ENCODE measurements at regions not wholly inside any gene's neighbourhood (a gene's known extent, or its start where the extent isn't known, plus 50 kb on each side); places are given as distances from the start of the nearest gene placed in this dataset.

GRCh38 chrX:146451136-146451535 lies 358.4 kb upstream of the CXorf51B start:
- no peaks in the 10 kb centered on the region for H3K4me1 ChIP-seq (ENCODE audit: insufficient read depth, low read length)

GRCh38 chrX:146454363-146454762 lies 355.2 kb upstream of the CXorf51B start:
- no peak overlapping the region for H3K27ac Mint-ChIP-seq
- Histone ChIP-seq H3K4me3 (ENCODE audit: low read length) (no peak overlapping the region), H3K9me3 (ENCODE audit: control insufficient read depth in 1 of 2, insufficient read depth in 1 of 2, low read length in 2 of 2) (peaks cover 0 to 8% of the 10 kb centered on the region in 2 experiments), H3K4me1 (ENCODE audit: insufficient read depth, low read length) (no peaks in the 10 kb centered on the region), H3K36me3 (ENCODE audit: insufficient read depth, low read length) (no peaks in the 10 kb centered on the region), H3K27me3 (ENCODE audit: control insufficient read depth in 1 of 2, insufficient read depth in 2 of 2, low read length in 2 of 2) (no peaks in the 10 kb centered on the region), H3K27ac (ENCODE audit: low read depth in 1 of 2, low read length in 2 of 2) (no peak overlapping the region)
- ChIA-PET CTCF (interaction anchor here (1.2 kb wide), 1 partner anchor 10 kb away, joined by 3 read pairs; no protein-coding TSS in a partner anchor), POLR2A (no interaction called here)
- H3K9me3 Mint-ChIP-seq = peaks cover 6% of the 10 kb centered on the region
- H3K27me3 Mint-ChIP-seq = no peaks in the 10 kb centered on the region
- intact Hi-C loops (cut with DNase I, micrococcal nuclease) = no loop called here
- H3K4me3 Mint-ChIP-seq = no peak overlapping the region
- ATAC-seq (ENCODE audit: poor library complexity) (no peak), DNase-seq (no peak)
- TF ChIP-seq CTCF (IDR thresholded peaks at IDR 0.05) = no peak
- no peaks in the 10 kb centered on the region for H3K4me1 Mint-ChIP-seq (ENCODE audit: low read depth)
- H3K36me3 Mint-ChIP-seq (ENCODE audit: low read depth) = no peaks in the 10 kb centered on the region

More at GRCh38 chrX:146451136-146451535, 358.4 kb upstream of the CXorf51B start:
- H3K36me3 Mint-ChIP-seq (ENCODE audit: low read depth) = no peaks in the 10 kb centered on the region
- CTCF ChIA-PET = no interaction called here
- H3K27me3 Mint-ChIP-seq = no peaks in the 10 kb centered on the region
- Histone ChIP-seq H3K4me3 (ENCODE audit: low read length) (no peak overlapping the region), H3K9me3 (ENCODE audit: control insufficient read depth in 1 of 2, insufficient read depth in 1 of 2, low read length in 2 of 2) (peaks cover 0 to 8% of the 10 kb centered on the region in 2 experiments), H3K27ac (ENCODE audit: low read depth in 1 of 2, low read length in 2 of 2) (no peak overlapping the region), H3K36me3 (ENCODE audit: insufficient read depth, low read length) (no peaks in the 10 kb centered on the region), H3K27me3 (ENCODE audit: control insufficient read depth in 1 of 2, insufficient read depth in 2 of 2, low read length in 2 of 2) (no peaks in the 10 kb centered on the region)
- intact Hi-C loops (cut with DNase I, micrococcal nuclease) = no loop called here
- POLR2A ChIA-PET = interaction anchor here (0.8 kb wide), 1 partner anchor 36 kb away, joined by 3 read pairs; no protein-coding TSS in a partner anchor
- no peak for TF ChIP-seq CTCF (IDR thresholded peaks at IDR 0.05)
- peaks cover 6% of the 10 kb centered on the region for H3K9me3 Mint-ChIP-seq
- ATAC-seq (ENCODE audit: poor library complexity) (no peak), DNase-seq (no peak)
- no peak overlapping the region for H3K27ac Mint-ChIP-seq
- no peaks in the 10 kb centered on the region for H3K4me1 Mint-ChIP-seq (ENCODE audit: low read depth)
- no peak overlapping the region for H3K4me3 Mint-ChIP-seq

DNA sequence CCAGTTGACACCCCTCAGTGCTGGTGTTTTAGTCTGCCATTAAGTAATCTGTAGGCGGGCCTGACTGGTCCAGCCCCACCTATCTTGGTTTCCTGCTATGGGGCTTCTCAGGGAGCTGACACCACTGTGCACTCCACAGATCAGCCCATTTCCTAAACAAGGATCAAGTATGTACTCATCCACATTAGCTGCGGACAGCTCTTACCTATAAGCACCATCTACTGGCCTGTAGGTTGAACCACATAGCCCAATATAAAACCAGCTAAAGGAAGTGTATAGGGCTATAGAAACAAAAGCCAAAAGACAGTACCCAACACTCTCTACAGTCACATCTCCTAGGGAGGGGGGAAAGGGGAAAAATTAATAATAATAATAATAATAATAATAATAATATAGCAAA lies 353.5 kb upstream of the CXorf51B start:
- no peak overlapping the region for H3K27ac Mint-ChIP-seq
- no peak for TF ChIP-seq CTCF (IDR thresholded peaks at IDR 0.05)
- no peak overlapping the region for H3K4me3 Mint-ChIP-seq
- Histone ChIP-seq H3K4me3 (ENCODE audit: low read length) (no peak overlapping the region), H3K27me3 (ENCODE audit: control insufficient read depth in 1 of 2, insufficient read depth in 2 of 2, low read length in 2 of 2) (no peaks in the 10 kb centered on the region), H3K4me1 (ENCODE audit: insufficient read depth, low read length) (no peaks in the 10 kb centered on the region), H3K9me3 (ENCODE audit: control insufficient read depth in 1 of 2, insufficient read depth in 1 of 2, low read length in 2 of 2) (peaks cover 0 to 8% of the 10 kb centered on the region in 2 experiments), H3K36me3 (ENCODE audit: insufficient read depth, low read length) (no peaks in the 10 kb centered on the region), H3K27ac (ENCODE audit: low read depth in 1 of 2, low read length in 2 of 2) (no peak overlapping the region)
- POLR2A ChIA-PET = no interaction called here
- no peaks in the 10 kb centered on the region for H3K36me3 Mint-ChIP-seq (ENCODE audit: low read depth)
- no peaks in the 10 kb centered on the region for H3K4me1 Mint-ChIP-seq (ENCODE audit: low read depth)
- DNase-seq = no peak
- intact Hi-C loops (cut with DNase I, micrococcal nuclease) = no loop called here
- CTCF ChIA-PET = no interaction called here
- peaks cover 6% of the 10 kb centered on the region for H3K9me3 Mint-ChIP-seq
- no peaks in the 10 kb centered on the region for H3K27me3 Mint-ChIP-seq
- no peak for ATAC-seq (ENCODE audit: poor library complexity)

Measured in CD4-positive, alpha-beta T cell (primary cell).